Heart left ventricle (tissue), 16 donors: ENCODE measurements at regions not wholly inside any gene's neighbourhood (a gene's known extent, or its start where the extent isn't known, plus 50 kb on each side); places are given as distances from the start of the nearest gene placed in this dataset.

ENCODE experiments used
- ATAC-seq, 4 donors: fragments of 200-7000 bp; cut with Tn5 transposase; one replicate each; pipeline ENCODE4 v1.9.1; 2020 to 2022; ENCODE audit warnings: moderate library complexity in 4 of 4, mild to moderate bottlenecking in 3 of 4, moderate number of reproducible peaks in 1 of 4
- DNase-seq, 5 donors: peaks; one replicate each; pipeline ENCODE4 v3.0.0-alpha.2; 2020
- H3K27ac ChIP-seq, 12 donors: fragments of 200-600 bp; sonication (generic) in 4 of 12; one replicate each; pipeline versions ENCODE4 v1.5.0 to v1.8.0; 2016 to 2022; ENCODE audit warnings: mild to moderate bottlenecking in 2 of 12
- H3K27me3 ChIP-seq, 9 donors: fragments of 200-600 bp; sonication (generic) in 2 of 9; one replicate each; pipeline versions ENCODE4 v1.5.1 to v1.8.0; 2016 to 2022; ENCODE audit warnings: mild to moderate bottlenecking in 3 of 9
- H3K36me3 ChIP-seq, 9 donors: fragments of 200-600 bp; sonication (generic) in 2 of 9; one replicate each; pipeline versions ENCODE4 v1.5.0 to v1.8.0; 2018 to 2022; ENCODE audit warnings: mild to moderate bottlenecking in 2 of 9
- H3K4me1 ChIP-seq, 12 donors: fragments of 200-600 bp; sonication (generic) in 4 of 12; one replicate each; pipeline versions ENCODE4 v1.5.0 to v1.8.0; 2016 to 2022; ENCODE audit warnings: mild to moderate bottlenecking in 3 of 12
- H3K4me3 ChIP-seq, 12 donors: fragments of 200-600 bp; sonication (generic) in 4 of 12; one replicate each; pipeline versions ENCODE4 v1.5.0 to v1.8.0; 2017 to 2022; ENCODE audit warnings: mild to moderate bottlenecking in 9 of 12, moderate library complexity in 4 of 12
- H3K9me3 ChIP-seq, 12 donors: fragments of 200-600 bp; sonication (generic) in 4 of 12; one replicate each; pipeline versions ENCODE4 v1.5.0 to v1.8.0; 2016 to 2022; ENCODE audit warnings: mild to moderate bottlenecking in 1 of 12
- CTCF ChIP-seq, 12 donors: fragments of 200-600 bp; sonication (generic) in 4 of 12; IDR thresholded peaks; one replicate each; pipeline versions ENCODE4 v1.5.0 to v1.8.0; 2018 to 2022; ENCODE audit warnings: antibody characterized with exemption in 12 of 12, mild to moderate bottlenecking in 5 of 12
- POLR2A ChIP-seq, 2 donors: fragments of 450-650 bp; IDR thresholded peaks; one replicate each; pipeline ENCODE4 v1.6.1; 2017; ENCODE audit warnings: antibody characterized with exemption in 2 of 2, mild to moderate bottlenecking in 2 of 2, moderate library complexity in 2 of 2
- WGBS, 4 donors: extraction: QIAGEN DNeasy Blood & Tissue Kit in 2 of 4; methylation state at CpG; one replicate each; pipeline versions ENCODE4 v1.1.5 to v1.1.7; 2013 to 2018; 5-methylcytosine and 5-hydroxymethylcytosine counted together
- intact Hi-C, 10 donors: fragments of 100-400 bp; cut with DNase I; formaldehyde crosslinking; loops; one replicate each; pipeline versions ENCODE4 v1.11.1 to v1.14.2; 2022
- donor health status: ischemic (EF 13 %, LVEDD 7.1; RV severe dilation, severe dysfunction).
- donor health status: healthy with polysubstance abuse.
- donor health status: DM: no; HTN: yes; CAD: no.
- donor health status: DM: no; HTN: no; CAD: no.
- donor health status: ischemic (EF 25% LVEDD 6.9; RV normal size, moderate dysfunction).
- donor health status: ischemic (EF 25% LVEDD 5.7; RV mildly dilated, moderate dysfunction).
- donor health status: healthy.
- donor health status: DM: yes; HTN: yes; CAD: no.
- donor health status: ischemic (EF 35%, LVEDD 5.7; RV mildly dilated, moderate dysfunction).
- donor health status: nonischemic (EF 11% LVEDD 7.7; RV severe dilation, severe dysfunction).
- donor health status: DM: yes; HTN: yes; CAD: no.
- donor health status: PGD.
- donor health status: ischemic (EF 29% LVEDD 5.4; RV normal size, mild dysfunction).
- donor health status: nonischemic (EF 23%, LVEDD 6.1; RV moderate dilation, normal function).

GRCh38 chr18:66103550-66103949 lies 352.7 kb downstream of the CDH7 start:
- Histone ChIP-seq H3K27ac (no peak overlapping the region), H3K9me3 (no peaks in the 10 kb centered on the region), H3K4me1 (no peaks in the 10 kb centered on the region), H3K36me3 (no peaks in the 10 kb centered on the region), H3K4me3 (no peak overlapping the region), H3K27me3 (no peaks in the 10 kb centered on the region)
- DNase-seq (no peak), ATAC-seq (no peak)
- TF ChIP-seq POLR2A (IDR thresholded peaks at IDR 0.05) = no peak
- no peak for TF ChIP-seq CTCF (IDR thresholded peaks at IDR 0.05)
- intact Hi-C loops = no loop called here
- 64 to 84% (median 73%) methylated on average over 2 of the region's 2 CpGs for WGBS, 4 donors

GRCh38 chr18:66083078-66083477 lies 332.3 kb downstream of the CDH7 start:
- Histone ChIP-seq H3K4me1 (peaks cover 0 to 5% (median 0%) of the 10 kb centered on the region in 12 donors), H3K4me3 (no peak overlapping the region), H3K9me3 (no peaks in the 10 kb centered on the region), H3K27me3 (no peaks in the 10 kb centered on the region), H3K36me3 (no peaks in the 10 kb centered on the region), H3K27ac (no peak overlapping the region)
- TF ChIP-seq CTCF (IDR thresholded peaks at IDR 0.05) (no peak), POLR2A (IDR thresholded peaks at IDR 0.05) (no peak)
- DNase-seq = no peak
- intact Hi-C loops = no loop called here
- ATAC-seq = no peak
- whole genome bisulfite sequencing, 4 donors = 63 to 83% (median 74%) methylated on average over 2 of the region's 2 CpGs

- ATAC-seq (peak; percentile 77 to 90 (median 78)), DNase-seq (no peak)
- Histone ChIP-seq H3K4me1 (peaks cover 0 to 5% (median 0%) of the 10 kb centered on the region in 12 donors), H3K9me3 (peaks cover 0 to 13% (median 0%) of the 10 kb centered on the region in 12 donors), H3K4me3 (no peak overlapping the region), H3K36me3 (no peaks in the 10 kb centered on the region), H3K27ac (peak overlapping the region in 1 of 12 donors; percentile 14), H3K27me3 (no peaks in the 10 kb centered on the region)
- TF ChIP-seq POLR2A (IDR thresholded peaks at IDR 0.05) = no peak
- TF ChIP-seq CTCF (IDR thresholded peaks at IDR 0.05) = no peak
- WGBS, 4 donors = 6 to 18% (median 10%) methylated on average over 1 of the region's 1 CpG
- intact Hi-C loops = no loop called here
Observed at GRCh38 chr18:66078925-66079800, 328.4 kb downstream of the CDH7 start.

- intact Hi-C loops = no loop called here
- ATAC-seq = no peak
- TF ChIP-seq POLR2A (IDR thresholded peaks at IDR 0.05) = no peak
- no peak for TF ChIP-seq CTCF (IDR thresholded peaks at IDR 0.05)
- no peak for DNase-seq
- peaks cover 0 to 18% (median 4%) of the 10 kb centered on the region in 12 donors for H3K9me3 ChIP-seq
- no peak overlapping the region for H3K27ac ChIP-seq
- 53 to 78% (median 71%) methylated on average over 3 of the region's 3 CpGs for WGBS, 4 donors
- peaks cover 0 to 5% (median 0%) of the 10 kb centered on the region in 12 donors for H3K4me1 ChIP-seq
- no peaks in the 10 kb centered on the region for H3K36me3 ChIP-seq
- H3K4me3 ChIP-seq = no peak overlapping the region
- H3K27me3 ChIP-seq = no peaks in the 10 kb centered on the region
Observed at GRCh38 chr18:66077066-66077465, 326.3 kb downstream of the CDH7 start.
